ENCODE measurements at regions not wholly inside any gene's neighbourhood (a gene's known extent, or its start where the extent isn't known, plus 50 kb on each side); places are given as distances from the start of the nearest gene placed in this dataset.

- no peak for TF ChIP-seq REST (IDR thresholded peaks at IDR 0.05; ENCODE audit: insufficient read depth in 1 of 2, low read depth in 2 of 2, low read length in 2 of 2)
- TF ChIP-seq POLR2AphosphoS5 (IDR thresholded peaks at IDR 0.05; ENCODE audit: low read depth, low read length): no peak
- TF ChIP-seq SIN3A (IDR thresholded peaks at IDR 0.05; ENCODE audit: borderline replicate concordance, insufficient read depth, low read length): no peak
- no peak for TF ChIP-seq FOXP2 (optimal IDR thresholded peaks at IDR 0.05; ENCODE audit: borderline replicate concordance, extremely low read depth, extremely low read length, insufficient read depth)
- no peak for TF ChIP-seq TAF1 (IDR thresholded peaks at IDR 0.05; ENCODE audit: borderline replicate concordance, insufficient read depth, low read length)
These were observed 347.0 kb downstream of the CSNK1G3 start for GRCh38 chr5:123858938-123859337.

GRCh38 chr5:123856766-123857165, 344.8 kb downstream of the CSNK1G3 start:
- TF ChIP-seq TAF1 (IDR thresholded peaks at IDR 0.05; ENCODE audit: borderline replicate concordance, insufficient read depth, low read length) (no peak), REST (IDR thresholded peaks at IDR 0.05; ENCODE audit: insufficient read depth in 1 of 2, low read depth in 2 of 2, low read length in 2 of 2) (no peak), POLR2AphosphoS5 (IDR thresholded peaks at IDR 0.05; ENCODE audit: low read depth, low read length) (no peak), FOXP2 (optimal IDR thresholded peaks at IDR 0.05; ENCODE audit: borderline replicate concordance, extremely low read depth, extremely low read length, insufficient read depth) (no peak)

- TF ChIP-seq TAF1 (IDR thresholded peaks at IDR 0.05; ENCODE audit: borderline replicate concordance, insufficient read depth, low read length) (no peak), FOXP2 (optimal IDR thresholded peaks at IDR 0.05; ENCODE audit: borderline replicate concordance, extremely low read depth, extremely low read length, insufficient read depth) (no peak)
These were observed 343.6 kb downstream of the CSNK1G3 start for GRCh38 chr5:123855609-123856008.

GRCh38 chr5:123845356-123846100, 333.6 kb downstream of the CSNK1G3 start:
- no peak for TF ChIP-seq SIN3A (IDR thresholded peaks at IDR 0.05; ENCODE audit: borderline replicate concordance, insufficient read depth, low read length)
- TF ChIP-seq TAF1 (IDR thresholded peaks at IDR 0.05; ENCODE audit: borderline replicate concordance, insufficient read depth, low read length): no peak
- TF ChIP-seq POLR2AphosphoS5 (IDR thresholded peaks at IDR 0.05; ENCODE audit: low read depth, low read length): no peak
- TF ChIP-seq REST (IDR thresholded peaks at IDR 0.05; ENCODE audit: insufficient read depth in 1 of 2, low read depth in 2 of 2, low read length in 2 of 2): no peak
- TF ChIP-seq FOXP2 (optimal IDR thresholded peaks at IDR 0.05; ENCODE audit: borderline replicate concordance, extremely low read depth, extremely low read length, insufficient read depth): no peak

GRCh38 chr5:123844873-123845272, 332.9 kb downstream of the CSNK1G3 start:
- no peak for TF ChIP-seq SIN3A (IDR thresholded peaks at IDR 0.05; ENCODE audit: borderline replicate concordance, insufficient read depth, low read length)
- no peak for TF ChIP-seq REST (IDR thresholded peaks at IDR 0.05; ENCODE audit: insufficient read depth in 1 of 2, low read depth in 2 of 2, low read length in 2 of 2)
- no peak for TF ChIP-seq TAF1 (IDR thresholded peaks at IDR 0.05; ENCODE audit: borderline replicate concordance, insufficient read depth, low read length)
- TF ChIP-seq POLR2AphosphoS5 (IDR thresholded peaks at IDR 0.05; ENCODE audit: low read depth, low read length): no peak
- TF ChIP-seq FOXP2 (optimal IDR thresholded peaks at IDR 0.05; ENCODE audit: borderline replicate concordance, extremely low read depth, extremely low read length, insufficient read depth): no peak
